MM.1S (cell line): ENCODE measurements at regions not wholly inside any gene's neighbourhood (a gene's known extent, or its start where the extent isn't known, plus 50 kb on each side); places are given as distances from the start of the nearest gene placed in this dataset.

Experiments
- CTCF ChIP-seq: fragments of 300-600 bp; sonication (generic); IDR thresholded peaks from 2 replicates; pipeline ENCODE4 v1.5.1; 2016; ENCODE audit warnings: antibody characterized with exemption, low read length, mixed read lengths
- EZH2 ChIP-seq: fragments of 300-600 bp; sonication (generic); optimal IDR thresholded peaks from 2 replicates; pipeline ENCODE3; 2017; ENCODE audit warnings: low read depth, mild to moderate bottlenecking, antibody characterized with exemption, low read length, mixed read lengths

- no peak for TF ChIP-seq CTCF
- no peak for TF ChIP-seq EZH2
These were observed 447.2 kb upstream of the MEF2C start for GRCh38 chr5:89330140-89330539.
